H1 (cell line): ENCODE measurements at regions not wholly inside any gene's neighbourhood (a gene's known extent, or its start where the extent isn't known, plus 50 kb on each side); places are given as distances from the start of the nearest gene placed in this dataset.

ENCODE experiments used
- CEBPB ChIP-seq: IDR thresholded peaks from 2 replicates; pipeline ENCODE4 v1.6.1; 2012; ENCODE audit warnings: low read depth, low read length
- CTBP2 ChIP-seq: IDR thresholded peaks from 2 replicates; pipeline ENCODE4 v1.7.0; 2011; ENCODE audit warnings: borderline replicate concordance, mild to moderate bottlenecking, moderate library complexity, mixed read lengths, low read length; ENCODE audit not compliant: insufficient read depth, insufficient read length
- EP300 ChIP-seq, 2 experiments: IDR thresholded peaks; 1 replicate in 1 of 2; 2 replicates in 1 of 2; pipeline ENCODE4 v1.6.1; 2011 to 2012; ENCODE audit warnings: low read depth in 2 of 2, low read length in 2 of 2, mild to moderate bottlenecking in 2 of 2, borderline replicate concordance in 1 of 2, inconsistent platforms in 1 of 2, moderate library complexity in 1 of 2
- MAX ChIP-seq: IDR thresholded peaks from 2 replicates; pipeline ENCODE4 v1.6.1; 2012; ENCODE audit warnings: inconsistent platforms
- SP2 ChIP-seq: IDR thresholded peaks from 2 replicates; pipeline ENCODE4 v1.6.1; 2012; ENCODE audit warnings: mild to moderate bottlenecking, low read length, inconsistent platforms

- TF ChIP-seq MAX: no peak
- no peak for TF ChIP-seq SP2
- TF ChIP-seq CEBPB: no peak
- no peak for TF ChIP-seq CTBP2
- TF ChIP-seq EP300 (IDR thresholded peaks at IDR 0.05; ENCODE audit: borderline replicate concordance in 1 of 2, low read depth in 2 of 2, low read length in 2 of 2): no peak
These were observed 474.3 kb downstream of the METTL15 start (continued) for GRCh38 chr11:28582506-28582905.
